ENCODE measurements at regions not wholly inside any gene's neighbourhood (a gene's known extent, or its start where the extent isn't known, plus 50 kb on each side); places are given as distances from the start of the nearest gene placed in this dataset.

DNA sequence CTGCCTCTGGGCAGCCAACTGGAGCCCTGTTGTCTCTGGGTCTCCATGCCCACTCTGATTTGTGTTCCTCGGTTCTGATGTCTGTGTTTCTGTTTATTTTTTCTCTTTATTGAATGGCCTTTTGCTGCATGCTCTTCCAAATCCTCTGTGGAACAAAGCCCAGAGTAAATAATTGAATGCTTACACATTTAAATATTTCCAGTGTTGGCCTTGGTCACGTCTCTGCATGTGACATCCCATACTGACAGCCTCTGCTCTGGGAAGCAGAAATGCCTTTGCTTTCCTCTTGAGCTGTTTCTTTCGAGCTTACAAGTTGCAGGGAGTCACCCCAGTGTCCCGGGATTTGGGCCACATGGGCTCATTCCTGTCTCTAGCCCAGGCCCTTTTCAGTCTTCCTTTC lies 267.9 kb downstream of the PTPRU start:
- peak; percentile 36 for DNase-seq (ENCODE audit: low spot score)

DNA sequence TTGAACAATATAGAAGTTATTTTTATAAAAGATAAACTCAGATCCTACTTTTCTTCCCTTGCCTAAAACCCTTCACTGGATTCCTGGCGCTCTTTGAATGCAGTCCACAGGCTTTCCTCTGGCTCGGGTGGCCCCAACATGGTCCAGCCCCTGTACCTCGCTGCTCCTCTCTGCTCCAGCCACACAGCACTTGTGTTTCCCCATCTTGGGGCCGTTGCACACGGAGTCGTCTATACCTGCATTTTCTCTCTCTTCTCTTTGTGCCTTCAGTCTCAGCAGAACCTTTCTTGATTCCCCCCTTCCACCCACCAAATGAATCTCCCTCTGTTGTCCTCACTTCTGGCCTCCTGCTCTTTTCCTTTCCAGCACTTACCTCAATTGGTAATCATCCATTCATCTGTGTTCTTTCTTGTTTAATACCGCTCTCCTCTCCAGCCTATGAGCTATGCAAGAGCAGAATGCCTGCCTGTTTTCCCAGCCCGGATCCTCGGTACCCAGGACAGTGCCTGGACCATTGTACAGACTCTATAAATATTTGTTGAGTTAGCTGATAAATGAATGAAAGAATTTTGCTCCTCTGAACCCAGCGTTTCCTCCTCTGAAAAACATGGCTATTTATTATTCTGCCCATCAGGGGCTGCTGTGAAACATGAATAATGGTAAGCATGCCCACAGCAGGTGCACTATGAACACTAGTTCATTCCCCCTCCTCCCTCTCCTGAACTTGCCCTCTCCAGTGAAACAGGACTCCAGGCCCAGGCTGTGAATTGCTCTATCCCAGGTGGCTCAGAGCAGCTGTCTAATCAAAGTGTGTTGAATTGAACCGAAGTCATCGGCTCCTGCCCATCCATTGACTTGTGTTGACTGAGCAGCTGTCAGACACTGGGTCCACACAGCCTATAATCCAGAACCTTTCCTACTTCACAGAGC lies 266.9 kb downstream of the PTPRU start:
- no peak for DNase-seq (ENCODE audit: low spot score)

- no peak for DNase-seq (ENCODE audit: low spot score)
Observed at GRCh38 chr1:29502225-29502910, 266.0 kb downstream of the PTPRU start.

DNA sequence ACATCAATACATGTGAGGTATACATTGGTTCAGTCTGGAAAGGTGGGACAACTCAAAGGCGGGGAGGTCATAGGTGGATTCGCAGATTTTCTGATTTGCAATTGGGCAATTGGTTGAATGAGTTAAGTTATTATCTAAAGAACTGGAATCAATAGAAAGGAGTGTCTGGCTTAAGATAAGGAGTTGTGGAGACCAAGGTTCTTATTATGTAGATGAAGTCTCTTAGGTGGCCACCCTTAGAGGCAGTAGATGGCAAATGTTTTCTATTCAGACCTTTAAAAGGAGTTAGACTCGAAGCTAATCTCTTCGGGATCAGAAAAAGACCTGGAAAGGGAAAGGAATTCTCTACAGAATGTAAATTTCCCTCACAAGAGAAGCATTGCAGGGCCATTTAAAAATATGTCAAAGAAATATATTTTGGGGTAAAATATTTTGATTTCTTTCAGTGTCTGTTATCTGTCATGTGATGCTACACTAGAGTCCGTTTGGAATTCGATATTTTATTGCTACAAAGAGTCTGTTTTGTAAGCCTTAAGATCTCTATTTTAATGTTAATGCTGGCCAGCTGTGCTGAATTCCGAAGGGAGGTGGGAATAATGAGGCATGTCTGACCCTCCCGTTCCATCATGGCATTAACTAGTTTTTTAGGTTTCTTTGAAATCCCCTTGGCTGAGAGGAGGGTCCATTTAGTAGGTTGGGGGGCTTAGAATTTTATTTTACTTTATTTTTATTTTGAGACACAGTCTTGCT lies 265.1 kb downstream of the PTPRU start:
- no peak for DNase-seq (ENCODE audit: low spot score)

- no peak for DNase-seq (ENCODE audit: low spot score)
Observed at GRCh38 chr1:29500651-29501050, 264.3 kb downstream of the PTPRU start.

GRCh38 chr1:29500041-29500440 lies 263.7 kb downstream of the PTPRU start:
- DNase-seq (ENCODE audit: low spot score), result no peak

- no peak for DNase-seq (ENCODE audit: low spot score)
Observed at GRCh38 chr1:29499104-29499650, 262.9 kb downstream of the PTPRU start.

DNA sequence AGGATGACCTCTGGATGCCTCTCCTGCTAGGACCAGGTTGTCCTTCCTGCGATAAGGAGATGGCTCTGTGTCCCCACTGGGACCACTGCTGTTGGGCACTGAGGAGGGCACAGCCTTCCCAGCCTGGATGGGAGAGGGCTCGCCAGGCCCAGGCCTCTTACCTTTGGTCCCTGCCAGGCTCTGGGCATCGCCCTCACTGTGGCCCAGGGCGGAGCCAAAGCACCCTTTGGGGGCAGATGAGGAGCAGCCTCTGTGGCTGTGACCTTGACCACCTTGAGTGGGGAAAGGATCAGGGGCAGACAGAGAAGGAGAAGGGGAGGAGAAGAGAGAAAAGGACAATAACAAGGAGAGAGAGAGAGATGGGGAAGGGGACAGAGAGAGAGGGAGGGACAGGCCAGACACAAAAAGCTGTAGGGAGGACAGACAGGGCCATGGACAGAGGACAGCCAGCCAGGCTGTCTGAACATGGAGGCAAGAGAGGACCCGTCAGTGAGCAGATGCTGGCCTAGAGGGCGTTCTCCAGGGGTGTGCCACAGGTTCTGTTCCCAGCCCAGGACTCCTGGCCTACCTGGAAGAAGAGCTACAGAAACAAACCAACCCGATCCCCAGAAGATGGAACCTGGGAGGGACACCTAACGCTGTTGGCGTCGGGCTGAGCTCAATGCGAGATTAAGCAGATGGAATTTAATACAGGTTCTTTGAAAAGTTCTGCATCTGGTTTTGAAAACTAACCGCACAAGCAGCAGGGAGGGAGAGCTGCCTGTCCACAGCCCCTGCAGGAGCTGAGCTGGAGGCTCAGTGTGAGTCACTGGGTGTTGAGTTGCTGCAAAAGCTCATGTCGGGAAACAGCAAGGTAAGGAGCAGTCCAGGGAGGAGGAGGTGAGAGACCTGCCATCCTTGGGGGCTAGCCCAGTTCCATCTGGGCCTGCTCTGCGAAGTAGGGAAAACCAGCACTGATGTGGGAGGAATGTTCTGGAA lies 262.1 kb downstream of the PTPRU start:
- DNase-seq (ENCODE audit: low spot score), result no peak

DNA sequence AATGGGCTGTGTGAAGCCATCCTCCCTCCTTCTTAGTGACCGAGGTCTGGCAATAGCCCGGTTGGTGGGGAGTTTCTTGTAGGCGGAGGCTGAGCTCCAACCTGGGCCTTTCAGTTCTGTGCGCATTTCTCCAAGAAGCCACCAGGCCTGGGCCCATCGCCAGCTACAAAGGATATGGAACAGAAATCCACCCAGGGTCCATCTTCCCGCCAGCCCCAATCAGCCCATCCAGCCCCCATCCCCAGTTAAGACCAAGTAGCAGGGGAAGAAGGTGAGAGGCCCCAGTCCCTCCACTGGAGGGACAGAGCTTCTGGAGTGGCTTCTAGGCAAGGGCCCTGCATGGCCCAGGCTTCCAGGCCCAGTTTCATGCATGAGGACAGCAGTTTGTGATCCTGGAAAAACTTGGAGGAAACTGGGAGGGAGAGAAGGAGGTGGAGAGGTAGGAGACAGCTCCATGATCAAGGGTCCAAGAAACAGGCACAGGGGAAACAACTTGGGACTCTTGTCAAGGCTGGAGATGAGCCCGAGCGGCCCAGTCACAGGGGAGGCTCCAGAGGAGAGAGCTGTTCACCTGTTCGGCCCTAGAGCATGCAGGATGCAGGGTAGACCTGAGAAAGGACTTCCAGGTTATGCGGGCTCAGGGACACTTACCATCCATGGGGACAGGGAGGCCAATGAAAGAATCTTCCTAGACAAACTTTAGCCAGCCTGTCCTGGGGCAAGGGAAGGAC lies 261.2 kb downstream of the PTPRU start:
- no peak for DNase-seq (ENCODE audit: low spot score)

DNA sequence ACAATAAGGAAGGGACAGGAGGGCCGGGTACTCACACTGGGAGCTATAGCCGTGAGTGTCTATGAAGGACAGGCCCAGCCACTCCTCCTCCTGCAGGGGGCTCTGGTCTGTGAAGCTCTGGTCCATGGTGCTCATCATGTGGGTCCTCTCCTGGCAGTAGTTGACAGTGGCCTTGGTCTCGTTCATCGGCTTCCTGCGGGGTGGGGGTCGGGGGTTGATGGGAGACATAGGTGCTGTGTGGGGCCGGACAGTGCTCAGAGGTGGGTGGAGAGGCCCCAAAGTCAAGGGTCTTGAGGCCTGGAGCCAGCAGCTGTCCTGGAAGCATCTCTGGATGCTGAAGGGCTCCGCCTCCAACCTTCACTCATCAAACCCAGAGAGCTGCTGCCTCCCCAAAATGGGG lies 260.4 kb downstream of the PTPRU start:
- no peak for DNase-seq (ENCODE audit: low spot score)

- no peak for DNase-seq (ENCODE audit: low spot score)
Observed at GRCh38 chr1:29490204-29490934, 254.0 kb downstream of the PTPRU start.

- DNase-seq (ENCODE audit: low spot score), result no peak
Observed at GRCh38 chr1:29489471-29489870, 253.1 kb downstream of the PTPRU start.

DNA sequence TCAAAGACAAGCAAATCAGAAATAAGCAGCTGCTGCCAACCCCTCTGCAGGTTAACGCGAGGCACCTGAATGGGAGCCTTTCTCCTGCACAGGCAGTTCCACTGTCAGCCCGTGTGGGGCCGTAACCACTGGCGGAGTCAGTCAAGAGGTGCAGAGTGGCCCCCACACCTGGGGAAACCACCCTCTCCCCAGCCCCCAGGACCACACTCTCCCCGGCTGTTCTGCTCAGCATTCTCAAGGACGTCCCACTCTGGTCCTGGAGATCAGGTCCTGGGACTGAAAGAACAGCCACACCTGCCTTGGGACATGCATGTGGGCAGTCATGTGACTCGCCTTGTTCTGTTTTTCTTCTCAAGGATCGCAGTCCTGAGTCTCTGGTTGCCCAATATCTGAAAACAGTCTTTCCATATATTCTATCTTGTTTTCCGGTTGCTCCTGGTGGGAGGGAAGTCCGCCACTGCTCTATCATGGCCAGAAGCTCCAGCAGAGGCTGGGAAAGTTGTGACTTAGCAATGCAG lies 252.5 kb downstream of the PTPRU start:
- DNase-seq (ENCODE audit: low spot score), result no peak

- no peak for DNase-seq (ENCODE audit: low spot score)
Observed at GRCh38 chr1:29488086-29488793, 251.9 kb downstream of the PTPRU start.

DNA sequence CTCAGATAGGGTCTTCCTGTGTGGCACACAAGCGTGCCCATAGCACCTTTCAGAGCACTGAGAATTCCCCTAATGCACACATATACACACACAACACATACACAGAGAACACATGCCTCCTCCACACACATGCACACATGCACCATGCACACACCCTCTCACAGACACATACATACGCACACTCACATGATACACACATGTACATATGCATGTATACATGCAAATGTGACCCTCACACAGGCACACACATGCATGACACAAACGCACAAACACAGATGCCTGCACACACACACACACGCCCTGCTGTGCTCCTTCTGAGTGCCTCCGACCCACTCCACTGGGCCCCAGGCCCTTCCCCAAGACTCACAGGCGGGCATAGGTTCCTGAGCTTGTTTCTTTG lies 251.0 kb downstream of the PTPRU start:
- DNase-seq (ENCODE audit: low spot score), result no peak

DNA sequence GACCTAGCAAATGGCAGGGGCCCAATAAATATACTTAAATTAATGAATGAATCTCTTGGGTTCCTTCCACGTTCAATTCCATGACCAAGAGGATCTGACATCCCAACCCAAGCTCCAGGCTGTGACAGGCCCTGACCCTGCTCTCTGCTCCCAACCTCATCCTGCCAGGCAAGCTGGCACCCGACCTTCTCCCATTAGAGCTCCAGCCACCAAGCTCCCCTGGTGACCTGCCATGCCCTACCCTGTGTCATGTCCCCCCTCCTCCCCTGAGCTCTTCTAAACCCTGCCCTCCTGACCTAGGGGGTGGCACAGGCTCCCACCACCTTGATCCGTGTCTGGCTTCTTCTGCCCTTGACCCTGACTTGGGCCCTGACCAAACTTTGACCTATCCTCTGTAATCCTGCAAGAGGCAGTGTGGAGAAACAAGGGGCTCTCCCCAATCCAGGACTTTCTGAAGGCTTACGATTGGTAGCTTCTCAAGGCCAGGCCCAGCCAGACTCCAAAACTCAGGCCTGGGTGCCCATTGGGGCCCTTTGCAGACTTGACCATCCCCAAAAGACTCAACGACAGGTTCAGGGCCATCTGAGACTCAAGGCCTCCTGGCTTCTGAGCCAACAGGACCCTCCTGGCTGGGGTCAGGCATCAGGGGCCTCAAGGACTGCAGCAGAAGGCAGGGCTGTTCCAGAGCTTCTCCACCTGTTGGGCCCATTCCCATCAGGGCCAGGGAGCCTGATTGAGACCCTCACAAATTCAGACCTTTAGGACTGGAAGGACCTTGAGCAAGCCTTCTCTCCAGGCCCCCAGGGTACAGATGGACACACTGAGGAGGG lies 249.0 kb downstream of the PTPRU start:
- DNase-seq (ENCODE audit: low spot score), result no peak

- no peak for DNase-seq (ENCODE audit: low spot score)
Observed at GRCh38 chr1:29482991-29483390, 246.7 kb downstream of the PTPRU start.

DNA sequence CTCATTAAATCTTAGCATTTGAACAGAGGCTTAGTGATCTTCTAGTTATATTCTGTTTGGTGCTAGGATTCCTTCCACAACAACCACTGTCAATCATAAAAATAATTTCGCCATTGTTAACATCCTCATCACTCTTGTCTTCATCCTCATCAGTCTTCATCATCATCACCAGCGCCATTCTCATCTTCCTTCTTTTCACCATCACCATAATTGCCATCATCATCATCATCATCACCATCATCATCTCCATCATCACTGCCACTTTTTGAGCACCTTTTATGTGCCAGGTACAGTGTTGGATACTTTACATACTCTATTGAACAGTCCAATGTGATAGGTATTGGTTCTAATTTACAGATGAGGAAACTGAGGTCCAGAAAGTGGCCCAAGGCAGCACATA lies 245.7 kb downstream of the PTPRU start:
- DNase-seq (ENCODE audit: low spot score), result no peak

Data from AG08395 (cell line).